GM12878 (cell line): ENCODE measurements at regions not wholly inside any gene's neighbourhood (a gene's known extent, or its start where the extent isn't known, plus 50 kb on each side); places are given as distances from the start of the nearest gene placed in this dataset.

Experiments used
- ATAC-seq: fragments of 200-7000 bp; cut with Tn5 transposase; 3 replicates; pipeline ENCODE4 v1.9.1; 2020; ENCODE audit warnings: mild to moderate bottlenecking, moderate library complexity
- BruUV-seq: library from RNA; stranded (reverse); fragments of 400-500 nt; replicated peaks from 2 replicates; lab custom pipeline; 2021; lab: Mats Ljungman, UMichigan
- CTCF ChIA-PET: fragments of 300-600 bp; sonication (Branson Sonifier 250); formaldehyde crosslinking; extraction: SDS; loops from one replicate; lab custom pipeline; 2021; ENCODE audit warnings: inconsistent platforms; lab: Yijun Ruan, JAX
- POLR2A ChIA-PET: fragments of 350-600 bp; formaldehyde crosslinking; extraction: SDS; loops from one replicate; lab custom pipeline; 2021; ENCODE audit warnings: inconsistent platforms; lab: Charles Lee
- RAD21 ChIA-PET: fragments of 300-600 bp; sonication (Branson Sonifier 250); formaldehyde crosslinking; loops from one replicate; lab custom pipeline; 2023; ENCODE audit warnings: antibody characterized with exemption; ENCODE audit not compliant: unreplicated experiment; lab: Charles Lee
- SMC1A ChIA-PET: fragments of 300-600 bp; sonication (Branson Sonifier 250); formaldehyde crosslinking; loops from one replicate; lab custom pipeline; 2023; ENCODE audit not compliant: unreplicated experiment, uncharacterized antibody; lab: Charles Lee
- DNase-seq: peaks from one replicate; pipeline ENCODE4 v3.0.0-alpha.2; 2011; ENCODE audit warnings: low read depth, low spot score
- FAIRE-seq: peaks from 3 replicates; lab custom pipeline; 2011; peaks lifted over from hg19 to GRCh38; lab: Jason Lieb, UNC
- H2AFZ ChIP-seq: 2 replicates; pipeline ENCODE4 v1.6.0; 2011; ENCODE audit warnings: low read depth, low read length, control low read depth; ENCODE audit not compliant: control insufficient read depth
- H3K27ac ChIP-seq: 2 replicates; pipeline ENCODE4 v1.5.1; 2011; ENCODE audit warnings: control low read depth; ENCODE audit not compliant: control insufficient read depth, insufficient read depth
- H3K27me3 ChIP-seq, 2 experiments: replicated peaks in 1 of 2; 2 replicates each; pipeline versions ENCODE4 v1.6.0 to v1.6.1; 2011; ENCODE audit warnings: low read length in 1 of 2; ENCODE audit not compliant: control insufficient read depth in 2 of 2, insufficient read depth in 2 of 2
- H3K36me3 ChIP-seq, 2 experiments: 2 replicates each; pipeline ENCODE4 v1.5.1; 2011; ENCODE audit warnings: low read length in 1 of 2; ENCODE audit not compliant: control insufficient read depth in 2 of 2, insufficient read depth in 2 of 2
- H3K4me1 ChIP-seq: 2 replicates; pipeline ENCODE4 v1.6.1; 2011; ENCODE audit warnings: mild to moderate bottlenecking, low read length, moderate library complexity, mixed read lengths; ENCODE audit not compliant: control insufficient read depth, insufficient read depth
- H3K4me2 ChIP-seq: 2 replicates; pipeline ENCODE4 v1.6.0; 2011; ENCODE audit warnings: control low read depth; ENCODE audit not compliant: control insufficient read depth, insufficient read depth
- H3K4me3 ChIP-seq: fragments of 200-600 bp; sonication (generic); 2 replicates; pipeline ENCODE4 v1.5.1; 2016
- H3K79me2 ChIP-seq: 2 replicates; pipeline ENCODE4 v1.6.0; 2011; ENCODE audit warnings: low read length; ENCODE audit not compliant: control insufficient read depth, insufficient read depth
- H3K9ac ChIP-seq: 2 replicates; pipeline ENCODE4 v1.8.0; 2011; ENCODE audit warnings: low read length, control low read depth, mixed read lengths; ENCODE audit not compliant: control insufficient read depth, insufficient read depth
- H3K9me3 ChIP-seq: replicated peaks from 3 replicates; pipeline ENCODE4 v1.5.1; 2011; ENCODE audit warnings: mild to moderate bottlenecking, low read length; ENCODE audit not compliant: control insufficient read depth, insufficient read depth
- H4K20me1 ChIP-seq: 2 replicates; pipeline ENCODE4 v1.6.0; 2011; ENCODE audit not compliant: control insufficient read depth, insufficient read depth
- FOXM1 ChIP-seq: IDR thresholded peaks from 2 replicates; pipeline ENCODE4 v1.6.1; 2012; ENCODE audit warnings: low read depth, mild to moderate bottlenecking, inconsistent platforms, low read length, moderate library complexity
- HDGF ChIP-seq: fragments of 450-650 bp; IDR thresholded peaks from 2 replicates; pipeline ENCODE4 v1.6.1; 2016; ENCODE audit warnings: antibody characterized with exemption
- JUNB ChIP-seq: IDR thresholded peaks from 2 replicates; pipeline ENCODE4 v1.6.1; 2016; ENCODE audit warnings: antibody characterized with exemption, mild to moderate bottlenecking
- NKRF ChIP-seq: fragments of 450-650 bp; conservative IDR thresholded peaks from 2 replicates; pipeline ENCODE4 v1.6.1; 2017; ENCODE audit warnings: mild to moderate bottlenecking, moderate library complexity
- POLR2AphosphoS5 ChIP-seq: IDR thresholded peaks from 2 replicates; pipeline ENCODE4 v1.6.1; 2011; ENCODE audit warnings: mild to moderate bottlenecking, low read length, inconsistent platforms
- RCOR1 ChIP-seq: conservative IDR thresholded peaks from 2 replicates; pipeline ENCODE4 v1.6.1; 2012; ENCODE audit warnings: low read depth, low read length, improper control_type of control experiment
- RELB ChIP-seq: fragments of 450-650 bp; IDR thresholded peaks from 2 replicates; pipeline ENCODE4 v1.6.1; 2017; ENCODE audit warnings: low read depth, mild to moderate bottlenecking, moderate library complexity
- SMARCA5 ChIP-seq: fragments of 450-650 bp; IDR thresholded peaks from 2 replicates; pipeline ENCODE4 v1.6.1; 2017; ENCODE audit warnings: mild to moderate bottlenecking
- WGBS: methylation state at CpG from one replicate; pipeline ENCODE4 v1.1.6; 2016; ENCODE audit warnings: low lambda C conversion rate; ENCODE audit not compliant: insufficient replicate concordance, insufficient coverage; ENCODE audit errors: missing lambda C conversion rate; 5-methylcytosine and 5-hydroxymethylcytosine counted together
- in situ Hi-C: fragments of 300-500 bp; cut with MboI; formaldehyde crosslinking; loops from 9 replicates; pipeline ENCODE4 v1.14.3; 2018; ENCODE audit warnings: mixed read lengths
- intact Hi-C: fragments of 100-400 bp; cut with micrococcal nuclease; formaldehyde crosslinking; loops from one replicate; pipeline ENCODE4 v1.14.2; 2022; ENCODE audit not compliant: unreplicated experiment
- TF ChIP-seq, protein P1 (sequence below): IDR thresholded peaks from 2 replicates; pipeline ENCODE4 v1.6.1; 2011; ENCODE audit warnings: low read depth, low read length, improper control_type of control experiment, borderline replicate concordance

GRCh38 chr20:50256577-50256976 is 65.9 kb downstream of the CEBPB start (continued):
- no peak for TF ChIP-seq NKRF
- TF ChIP-seq SMARCA5: no peak
- TF ChIP-seq RCOR1: no peak
- TF ChIP-seq POLR2AphosphoS5: no peak
- TF ChIP-seq, protein P1, sequence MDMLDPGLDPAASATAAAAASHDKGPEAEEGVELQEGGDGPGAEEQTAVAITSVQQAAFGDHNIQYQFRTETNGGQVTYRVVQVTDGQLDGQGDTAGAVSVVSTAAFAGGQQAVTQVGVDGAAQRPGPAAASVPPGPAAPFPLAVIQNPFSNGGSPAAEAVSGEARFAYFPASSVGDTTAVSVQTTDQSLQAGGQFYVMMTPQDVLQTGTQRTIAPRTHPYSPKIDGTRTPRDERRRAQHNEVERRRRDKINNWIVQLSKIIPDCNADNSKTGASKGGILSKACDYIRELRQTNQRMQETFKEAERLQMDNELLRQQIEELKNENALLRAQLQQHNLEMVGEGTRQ: no peak
- TF ChIP-seq HDGF: no peak
- TF ChIP-seq RELB: no peak
- TF ChIP-seq, all 136 proteins: peak for 0

DNA sequence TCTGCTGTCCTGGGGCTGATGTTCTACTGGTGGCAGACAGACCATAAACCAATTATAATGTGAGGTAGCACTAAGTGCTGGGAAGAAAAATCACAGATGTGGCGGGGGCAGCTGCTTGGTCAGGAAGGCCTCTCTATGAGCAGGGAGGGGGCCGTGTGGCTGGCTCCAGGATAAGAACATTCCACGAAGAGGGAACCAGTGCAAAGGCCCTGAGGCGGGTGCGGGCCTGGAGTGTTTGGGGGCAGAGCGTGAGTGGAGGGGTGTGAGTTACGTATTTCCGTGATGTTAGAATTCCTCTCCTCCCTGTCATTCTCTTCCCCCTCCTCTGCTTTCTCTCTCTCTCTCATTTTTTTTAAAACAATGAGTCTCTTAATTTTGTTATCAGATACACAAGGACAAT is 67.2 kb downstream of the CEBPB start:
- CTCF ChIA-PET: no interaction called here
- Histone ChIP-seq H3K4me2 (no peak overlapping the region), H3K27ac (no peak overlapping the region), H3K4me3 (no peak overlapping the region), H4K20me1 (no peaks in the 10 kb centered on the region), H2AFZ (no peak overlapping the region), H3K9ac (no peak overlapping the region), H3K27me3 (no peaks in the 10 kb centered on the region; a peak in 1 of 4 replicates), H3K9me3 (no peaks in the 10 kb centered on the region), H3K36me3 (no peaks in the 10 kb centered on the region), H3K79me2 (no peaks in the 10 kb centered on the region), H3K4me1 (no peaks in the 10 kb centered on the region)
- POLR2A ChIA-PET: no interaction called here
- intact Hi-C loops (no loop called here), in situ Hi-C loops (no loop called here)
- SMC1A ChIA-PET: no interaction called here
- ATAC-seq (no peak), FAIRE-seq (no peak), DNase-seq (no peak)
- TF ChIP-seq JUNB (no peak), FOXM1 (no peak)
- BruUV-seq: no TSS peak
- RAD21 ChIA-PET: no interaction called here
- WGBS: 63% methylated on average over 8 of the region's 8 CpGs
